Stimulated activated effector memory CD8-positive, alpha-beta T cell treated with anti-CD3 and anti-CD28 coated beads, Interleukin-12 subunit alpha, Interleukin-12 subunit beta, amount 100 ng/mL, for 72 hours (primary cell): ENCODE measurements at regions not wholly inside any gene's neighbourhood (a gene's known extent, or its start where the extent isn't known, plus 50 kb on each side); places are given as distances from the start of the nearest gene placed in this dataset.
"Not testable (repeated sequence)": the region's sequence is repeated elsewhere in the genome, so short reads cannot be mapped to it uniquely, and the experiment has no call there.

Experiments
- ATAC-seq: fragments of 150-1000 bp; cut with Tn5 transposase; 2 replicates; pipeline ENCODE4 v1.10.0; 2021
- DNase-seq, 2 donors: peaks; one replicate each; pipeline ENCODE4 v3.0.0; 2021 to 2022; ENCODE audit warnings: low spot score in 2 of 2
- H3K27ac Mint-ChIP-seq: one replicate; pipeline ENCODE4 v1.8.0; 2022; ENCODE audit warnings: mild to moderate bottlenecking, mixed read lengths
- H3K36me3 Mint-ChIP-seq: one replicate; pipeline ENCODE4 v1.8.0; 2022; ENCODE audit warnings: mild to moderate bottlenecking, mixed read lengths
- H3K4me1 Mint-ChIP-seq: one replicate; pipeline ENCODE4 v1.8.0; 2022; ENCODE audit warnings: mixed read lengths
- H3K4me3 Mint-ChIP-seq: one replicate; pipeline ENCODE4 v1.8.0; 2022; ENCODE audit warnings: mild to moderate bottlenecking, mixed read lengths
- H3K9me3 Mint-ChIP-seq: one replicate; pipeline ENCODE4 v1.8.0; 2022; ENCODE audit warnings: mixed read lengths

GRCh38 chr11:45000918-45001317 lies 50.2 kb upstream of the TP53I11 start:
- Mint-ChIP-seq H3K36me3 (no peaks in the 10 kb centered on the region), H3K4me3 (no peak overlapping the region), H3K4me1 (peaks cover 8% of the 10 kb centered on the region), H3K9me3 (no peaks in the 10 kb centered on the region), H3K27ac (no peak overlapping the region)
- DNase-seq (no peak), ATAC-seq (no peak)

DNA sequence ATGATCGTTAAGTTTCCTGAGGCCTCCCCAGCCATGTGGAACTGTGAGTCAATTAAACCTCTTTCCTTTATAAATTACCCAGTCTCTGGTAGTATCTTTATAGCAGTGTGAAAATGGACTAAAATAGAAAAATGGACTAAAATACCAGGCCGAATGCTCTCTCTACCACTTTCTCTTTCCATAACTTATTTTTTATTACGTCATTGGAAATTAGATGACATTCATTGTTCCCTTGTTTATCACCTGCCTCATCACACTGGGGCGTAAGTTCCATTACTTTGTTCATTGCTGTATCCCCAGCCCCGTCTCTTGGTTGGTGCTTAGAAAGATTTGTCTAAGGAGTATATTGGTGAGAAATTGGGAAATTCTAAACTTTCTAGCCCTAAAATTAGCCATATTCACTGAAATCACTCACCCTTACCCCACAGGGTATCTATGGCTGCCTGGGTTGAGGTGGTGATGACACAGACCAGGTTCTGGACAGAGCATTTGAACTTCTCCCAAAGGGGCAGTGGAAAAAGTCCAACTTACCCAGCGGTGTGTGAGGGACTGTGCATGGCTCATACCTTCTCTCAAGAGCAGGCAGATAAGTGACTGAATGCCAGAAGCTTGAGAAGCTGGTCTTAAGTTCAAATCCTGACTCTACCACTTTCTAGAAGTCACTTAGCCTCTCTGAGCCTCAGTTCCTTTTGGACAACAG lies 50.9 kb upstream of the TP53I11 start:
- ATAC-seq (no peak), DNase-seq (no peak)
- Mint-ChIP-seq H3K9me3 (no peaks in the 10 kb centered on the region), H3K27ac (no peak overlapping the region), H3K36me3 (no peaks in the 10 kb centered on the region), H3K4me3 (no peak overlapping the region), H3K4me1 (peaks cover 8% of the 10 kb centered on the region)

DNA sequence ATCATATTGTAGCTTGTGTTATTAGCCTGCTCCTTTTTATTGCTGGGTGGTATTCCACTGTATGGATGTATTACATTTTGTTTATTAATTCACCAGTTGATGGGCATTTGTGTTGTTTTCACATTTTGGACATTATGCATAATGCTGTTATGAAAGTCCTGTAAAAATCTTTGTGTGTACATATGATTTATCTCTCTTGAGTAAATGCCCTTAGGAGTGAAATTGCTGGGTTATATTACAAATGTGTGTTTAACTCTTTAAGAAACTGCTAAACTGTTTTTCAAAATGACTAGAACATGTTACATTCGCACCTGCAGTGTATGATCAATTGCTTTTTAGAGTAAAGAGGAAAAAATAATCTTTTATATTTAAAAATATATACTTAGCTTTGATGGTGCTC lies 54.4 kb upstream of the TP53I11 start:
- Mint-ChIP-seq H3K9me3 (no peaks in the 10 kb centered on the region), H3K4me3 (no peak overlapping the region), H3K27ac (no peak overlapping the region), H3K36me3 (no peaks in the 10 kb centered on the region), H3K4me1 (peaks cover 8% of the 10 kb centered on the region)
- ATAC-seq (no peak), DNase-seq (no peak)

- no peak for ATAC-seq
- H3K4me3 Mint-ChIP-seq = no peak overlapping the region
- H3K9me3 Mint-ChIP-seq = no peaks in the 10 kb centered on the region
- no peak for DNase-seq
- peaks cover under 1% of the 10 kb centered on the region for H3K4me1 Mint-ChIP-seq
- H3K36me3 Mint-ChIP-seq = no peaks in the 10 kb centered on the region
- no peak overlapping the region for H3K27ac Mint-ChIP-seq
Measured at GRCh38 chr11:45007011-45007410, 56.3 kb upstream of the TP53I11 start.

- peaks cover 27% of the 10 kb centered on the region for H3K4me1 Mint-ChIP-seq
- not testable (repeated sequence) for H3K36me3 Mint-ChIP-seq, H3K9me3 Mint-ChIP-seq, ATAC-seq, H3K4me3 Mint-ChIP-seq, DNase-seq, H3K27ac Mint-ChIP-seq
Measured at GRCh38 chr11:45015983-45016382, 65.3 kb upstream of the TP53I11 start.

- ATAC-seq, H3K4me3 Mint-ChIP-seq, H3K27ac Mint-ChIP-seq, H3K9me3 Mint-ChIP-seq, H3K36me3 Mint-ChIP-seq, DNase-seq: not testable (repeated sequence)
- peaks cover 27% of the 10 kb centered on the region for H3K4me1 Mint-ChIP-seq
Measured at GRCh38 chr11:45016446-45016845, 65.8 kb upstream of the TP53I11 start.

DNA sequence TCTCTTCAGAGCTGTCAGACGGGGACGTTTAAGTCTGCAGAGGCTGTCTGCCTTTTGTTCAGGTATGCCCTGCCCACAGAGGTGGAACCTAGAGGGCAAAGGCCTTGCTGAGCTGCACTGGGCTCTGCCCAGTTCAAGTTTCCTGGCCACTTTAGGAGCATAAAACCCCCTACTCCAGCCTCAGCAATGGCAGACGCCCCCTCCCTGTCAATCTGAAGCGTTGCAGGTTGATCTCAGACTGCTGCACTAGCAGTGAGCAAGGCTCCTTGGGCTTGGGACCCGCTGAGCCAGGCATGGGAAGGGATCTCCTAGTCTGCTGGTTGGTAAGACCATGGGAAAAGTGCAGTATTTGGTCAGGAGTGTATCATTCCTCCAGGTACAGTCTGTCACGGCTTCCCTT lies 66.6 kb upstream of the TP53I11 start:
- DNase-seq (no peak), ATAC-seq (no peak)
- Mint-ChIP-seq H3K4me3 (no peak overlapping the region), H3K4me1 (peaks cover 24% of the 10 kb centered on the region), H3K9me3 (peaks cover 9% of the 10 kb centered on the region), H3K36me3 (peaks cover 5% of the 10 kb centered on the region), H3K27ac (no peak overlapping the region)

GRCh38 chr11:45021001-45021400 lies 70.3 kb upstream of the TP53I11 start:
- no peak for DNase-seq
- Mint-ChIP-seq H3K4me1 (peaks cover 19% of the 10 kb centered on the region), H3K36me3 (no peaks in the 10 kb centered on the region), H3K9me3 (no peaks in the 10 kb centered on the region), H3K4me3 (no peak overlapping the region), H3K27ac (no peak overlapping the region)
- ATAC-seq = no peak

DNA sequence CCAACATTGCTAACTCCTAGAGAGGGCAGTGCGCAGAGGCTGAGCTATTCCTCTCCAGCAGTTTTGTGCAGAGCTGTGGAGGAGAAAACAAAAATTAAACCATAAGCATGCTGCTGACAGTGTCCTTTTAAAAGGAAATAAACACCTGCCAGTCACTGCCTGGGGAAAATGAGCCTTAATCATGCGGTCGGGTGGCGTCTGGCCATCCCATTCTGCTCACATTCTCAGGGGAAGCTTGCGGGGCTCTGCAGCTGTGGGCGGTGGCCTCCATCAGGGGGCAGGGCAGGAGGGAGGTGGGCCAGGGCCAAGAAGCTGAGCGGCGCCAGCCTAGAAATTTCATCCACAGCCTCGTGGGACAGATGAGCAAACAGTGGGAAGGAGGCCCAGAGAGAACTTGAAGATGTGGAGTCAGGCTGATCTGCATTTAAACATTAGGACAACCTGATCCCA lies 71.0 kb upstream of the TP53I11 start:
- H3K4me1 Mint-ChIP-seq = peaks cover 17% of the 10 kb centered on the region
- no peaks in the 10 kb centered on the region for H3K36me3 Mint-ChIP-seq
- no peak for ATAC-seq
- no peak overlapping the region for H3K4me3 Mint-ChIP-seq
- H3K9me3 Mint-ChIP-seq = no peaks in the 10 kb centered on the region
- H3K27ac Mint-ChIP-seq = no peak overlapping the region
- DNase-seq = no peak

GRCh38 chr11:45022294-45023064 lies 71.8 kb upstream of the TP53I11 start:
- H3K4me1 Mint-ChIP-seq = peaks cover 13% of the 10 kb centered on the region
- no peaks in the 10 kb centered on the region for H3K36me3 Mint-ChIP-seq

DNA sequence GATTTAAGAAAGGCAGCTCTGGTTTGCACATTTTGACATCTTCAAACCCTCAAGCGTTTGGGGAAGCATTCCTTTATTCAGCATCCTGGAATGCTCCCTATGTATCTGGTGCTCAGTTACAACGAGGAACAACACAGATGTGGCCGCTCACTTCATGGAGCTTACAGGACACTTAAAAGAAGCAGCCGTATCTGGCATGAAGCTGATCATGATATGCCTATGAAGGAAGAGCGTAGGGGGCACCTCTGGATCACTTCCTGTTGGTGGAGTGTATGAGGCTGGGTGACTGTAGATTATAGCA lies 72.3 kb upstream of the TP53I11 start:
- Mint-ChIP-seq H3K36me3 (no peaks in the 10 kb centered on the region), H3K27ac (no peak overlapping the region), H3K4me3 (no peak overlapping the region), H3K4me1 (peaks cover 13% of the 10 kb centered on the region), H3K9me3 (no peaks in the 10 kb centered on the region)
- ATAC-seq (no peak), DNase-seq (no peak)

More at GRCh38 chr11:45022294-45023064, 71.8 kb upstream of the TP53I11 start:
- Mint-ChIP-seq H3K9me3 (no peaks in the 10 kb centered on the region), H3K4me3 (no peak overlapping the region), H3K27ac (no peak overlapping the region)
- DNase-seq (no peak), ATAC-seq (no peak)

DNA sequence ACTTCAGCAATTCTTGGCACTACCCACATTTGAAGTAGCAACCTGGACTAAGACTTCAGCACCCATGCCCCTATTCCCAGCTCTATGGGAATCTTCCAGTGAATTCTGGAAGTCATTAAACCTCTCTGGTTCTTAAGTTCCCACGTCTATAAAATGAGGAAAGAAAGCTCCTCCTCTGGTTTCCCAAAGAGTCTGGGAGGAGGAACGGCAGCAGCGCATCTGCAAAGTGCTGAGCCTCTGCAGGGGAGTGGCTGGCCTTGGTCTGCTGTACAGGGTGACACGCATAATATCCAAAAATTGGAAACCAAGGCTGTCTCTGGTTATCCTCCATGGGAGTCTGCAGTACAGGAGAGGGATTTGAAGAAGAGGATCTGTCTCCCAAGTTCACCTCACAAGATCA lies 73.6 kb upstream of the TP53I11 start:
- H3K36me3 Mint-ChIP-seq = no peaks in the 10 kb centered on the region
- DNase-seq (no peak), ATAC-seq (no peak)
- H3K4me1 Mint-ChIP-seq = peaks cover 13% of the 10 kb centered on the region
- no peak overlapping the region for H3K27ac Mint-ChIP-seq
- no peak overlapping the region for H3K4me3 Mint-ChIP-seq
- no peaks in the 10 kb centered on the region for H3K9me3 Mint-ChIP-seq

- H3K27ac Mint-ChIP-seq = peak overlapping the region; percentile 85
- no peak overlapping the region for H3K4me3 Mint-ChIP-seq
- peaks cover 13% of the 10 kb centered on the region for H3K4me1 Mint-ChIP-seq
- DNase-seq (no peak), ATAC-seq (no peak)
- no peaks in the 10 kb centered on the region for H3K9me3 Mint-ChIP-seq
- H3K36me3 Mint-ChIP-seq = no peaks in the 10 kb centered on the region
Measured at GRCh38 chr11:45024846-45025588, 74.3 kb upstream of the TP53I11 start.

- no peaks in the 10 kb centered on the region for H3K36me3 Mint-ChIP-seq
- no peak overlapping the region for H3K4me3 Mint-ChIP-seq
- DNase-seq (no peak), ATAC-seq (peak; percentile 54)
- no peaks in the 10 kb centered on the region for H3K9me3 Mint-ChIP-seq
- peaks cover 13% of the 10 kb centered on the region for H3K4me1 Mint-ChIP-seq
- H3K27ac Mint-ChIP-seq = peak overlapping the region; percentile 85
Measured at GRCh38 chr11:45025716-45026492, 75.2 kb upstream of the TP53I11 start.

DNA sequence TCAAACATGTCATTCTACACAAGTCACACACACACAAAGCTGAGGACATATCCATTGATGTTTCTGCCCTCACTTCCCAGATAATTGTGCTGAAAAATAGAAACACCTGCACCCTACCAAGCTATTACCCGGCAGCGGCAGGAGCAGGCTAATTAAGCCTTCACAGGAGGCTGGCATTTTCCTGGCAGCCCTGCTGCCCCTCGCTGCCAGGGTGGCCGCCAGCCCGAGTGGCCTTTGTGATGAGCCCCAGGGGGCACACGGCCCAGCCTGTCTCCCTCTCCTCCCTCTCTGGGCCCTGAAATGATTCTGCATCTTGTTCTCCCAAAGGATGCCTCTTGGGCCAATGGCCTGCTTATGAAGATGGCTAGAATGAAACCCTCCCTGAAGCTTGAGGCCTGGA lies 76.2 kb upstream of the TP53I11 start:
- Mint-ChIP-seq H3K4me3 (no peak overlapping the region), H3K27ac (no peak overlapping the region), H3K36me3 (no peaks in the 10 kb centered on the region), H3K9me3 (no peaks in the 10 kb centered on the region), H3K4me1 (peaks cover 13% of the 10 kb centered on the region)
- ATAC-seq (no peak), DNase-seq (no peak)
